HG03342 (cell line): ENCODE measurements at regions not wholly inside any gene's neighbourhood (a gene's known extent, or its start where the extent isn't known, plus 50 kb on each side); places are given as distances from the start of the nearest gene placed in this dataset.

ENCODE experiments used
- ATAC-seq: cut with Tn5 transposase; IDR thresholded peaks from one replicate; pipeline ENCODE4 v1.9.1; 2021; ENCODE audit warnings: mild to moderate bottlenecking, moderate library complexity; ENCODE audit not compliant: unreplicated experiment

- no peak for ATAC-seq
Measured at GRCh38 chr21:41689289-41689583, 77.6 kb downstream of the RIPK4 start.

DNA sequence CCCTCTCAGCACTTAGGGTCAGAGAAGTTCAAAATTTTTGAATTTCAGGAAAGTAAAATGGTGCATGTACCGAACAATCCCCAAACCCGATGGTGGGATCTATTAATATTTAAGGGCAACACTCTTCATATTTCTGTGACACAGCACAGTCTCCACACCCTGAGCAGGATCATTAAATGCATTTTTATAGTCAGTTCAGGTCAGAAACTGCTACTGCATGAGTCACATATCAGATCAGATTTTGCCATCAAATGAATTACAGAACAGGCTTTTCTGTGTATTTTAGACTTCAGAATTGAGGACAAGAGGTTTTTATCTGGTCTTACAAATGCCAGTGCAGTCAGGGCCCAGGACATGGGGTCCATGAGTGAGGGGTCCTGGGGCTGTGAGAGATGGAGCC, 79.2 kb downstream of the RIPK4 start:
- no peak for ATAC-seq

DNA sequence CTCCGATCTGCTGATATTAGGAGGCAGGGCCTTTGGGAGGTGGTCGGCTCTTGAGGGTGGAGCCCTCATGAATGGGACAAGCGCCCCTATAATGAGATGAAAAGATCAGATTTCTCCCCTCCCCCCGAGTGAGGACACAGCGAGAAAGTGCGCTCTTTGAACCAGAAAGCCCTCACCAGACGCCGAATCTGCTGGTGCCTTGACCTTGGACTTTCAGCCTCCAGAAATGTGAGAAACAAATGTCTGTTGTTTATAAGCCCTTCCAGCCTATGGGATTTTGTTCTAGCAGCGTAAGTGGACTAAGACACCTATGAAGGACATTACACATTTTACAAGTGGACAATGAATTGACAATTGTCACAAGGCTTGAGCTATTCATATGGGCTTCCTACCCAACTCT, 80.2 kb downstream of the RIPK4 start:
- no peak for ATAC-seq

- ATAC-seq, result no peak
Measured at GRCh38 chr21:41685511-41686149, 81.2 kb downstream of the RIPK4 start.

DNA sequence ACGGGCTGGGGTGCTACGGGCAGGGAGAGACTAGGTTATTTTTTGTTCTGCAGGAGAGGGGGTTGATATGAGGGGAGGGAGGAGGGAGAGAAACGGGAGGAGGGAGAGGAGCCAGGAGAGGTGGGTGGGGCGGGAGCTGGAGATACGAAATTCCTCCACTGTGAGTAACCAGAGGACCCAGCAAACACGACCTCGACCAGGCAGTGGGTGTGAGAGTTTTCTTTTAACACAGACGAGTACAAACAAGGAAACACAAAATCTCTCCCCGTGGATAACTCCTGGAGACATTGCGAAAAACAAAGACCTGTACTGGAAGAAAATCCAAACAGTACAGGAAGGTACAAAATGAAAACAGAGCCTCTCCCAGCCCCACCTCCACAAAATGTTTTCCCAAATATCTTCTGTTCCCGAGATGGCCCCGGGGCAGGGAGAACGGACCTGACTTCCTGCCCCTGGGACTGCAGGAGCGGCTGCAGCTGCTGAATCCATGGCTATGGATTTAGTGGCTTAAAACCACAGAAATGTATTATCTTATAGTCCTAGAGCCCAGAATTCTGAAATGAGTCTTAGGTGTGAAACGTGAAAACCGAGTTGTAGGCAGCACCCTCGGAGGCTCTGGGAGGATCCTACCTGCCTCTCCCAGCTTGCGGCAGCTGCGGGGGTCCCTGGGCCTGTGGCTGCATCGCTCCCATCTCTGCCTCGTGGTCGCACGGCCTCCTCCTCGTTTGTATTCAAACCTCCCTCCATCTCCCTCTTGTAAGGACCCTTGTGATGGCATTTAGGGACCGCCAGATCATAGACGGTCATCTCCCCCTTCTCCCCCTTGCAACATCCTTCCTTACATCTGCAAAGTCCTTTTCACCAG, 82.2 kb downstream of the RIPK4 start:
- ATAC-seq, result no peak

- no peak for ATAC-seq
Measured at GRCh38 chr21:41683815-41684214, 83.0 kb downstream of the RIPK4 start.

GRCh38 chr21:41682719-41683179, 84.1 kb downstream of the RIPK4 start:
- no peak for ATAC-seq

DNA sequence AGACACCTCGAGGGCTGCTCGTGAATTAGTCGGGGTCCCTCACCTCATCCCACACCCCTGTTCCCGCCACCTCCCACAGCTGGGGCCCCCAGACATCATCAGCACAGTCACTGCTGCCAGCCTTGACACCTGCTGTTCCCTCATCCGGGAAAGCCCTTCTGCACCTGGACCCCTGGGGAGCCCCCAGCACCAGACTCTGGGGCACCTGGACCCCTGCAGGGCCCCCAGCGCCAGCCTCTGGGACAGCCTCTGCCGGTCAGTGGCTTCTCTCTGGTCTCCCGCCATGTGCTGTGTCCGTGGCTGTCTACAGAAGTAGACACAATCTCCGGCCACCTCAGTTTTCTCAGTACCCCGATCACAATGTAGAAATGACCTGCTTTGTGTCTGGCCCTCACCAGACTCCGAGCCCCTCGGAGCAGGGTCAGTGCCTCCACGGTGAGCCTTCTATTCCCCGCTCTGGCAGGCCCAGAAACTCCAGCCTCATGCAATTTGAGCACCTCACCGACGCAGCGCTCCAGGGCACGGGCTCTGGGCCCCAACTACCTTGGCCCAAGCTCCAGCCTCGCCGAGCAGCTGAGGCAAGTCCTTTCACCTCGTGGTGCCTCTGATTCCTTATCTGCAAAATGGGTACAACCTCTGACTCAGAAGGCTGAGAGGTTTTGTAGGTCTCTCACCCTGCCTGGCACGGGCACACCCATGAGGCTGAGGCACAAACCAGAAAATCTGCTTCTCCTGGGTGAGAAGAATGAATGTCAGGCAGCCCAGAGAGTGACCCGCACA, 84.7 kb downstream of the RIPK4 start:
- ATAC-seq, result no peak

DNA sequence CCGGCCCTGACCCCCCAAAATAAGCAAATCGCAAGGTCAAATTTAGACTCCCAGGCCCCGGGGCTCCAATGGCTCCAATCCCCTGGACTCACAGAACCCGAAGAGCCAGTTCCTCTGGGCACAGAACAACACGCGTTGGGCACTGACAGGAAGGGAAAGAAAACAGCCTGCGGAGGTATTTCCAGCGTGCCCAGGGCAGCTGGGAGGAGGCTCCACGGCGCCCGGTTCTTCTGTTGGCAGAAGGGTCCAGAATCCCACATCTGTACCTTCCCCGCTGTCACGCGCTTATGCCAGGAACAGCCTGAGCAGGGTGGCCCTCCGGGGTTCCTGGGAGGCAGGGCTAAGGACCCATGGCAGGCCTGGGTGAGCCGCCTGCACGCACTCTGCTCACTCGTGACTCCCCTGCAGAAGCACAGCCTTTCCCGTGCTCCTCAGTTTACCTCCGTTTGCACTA, 85.5 kb downstream of the RIPK4 start:
- ATAC-seq, result no peak

GRCh38 chr21:41680444-41681347, 86.2 kb downstream of the RIPK4 start:
- no peak for ATAC-seq

GRCh38 chr21:41678924-41679318, 87.9 kb downstream of the RIPK4 start:
- ATAC-seq, result no peak

GRCh38 chr21:41678016-41678923, 88.6 kb downstream of the RIPK4 start:
- no peak for ATAC-seq

GRCh38 chr21:41677671-41678015, 89.2 kb downstream of the RIPK4 start:
- no peak for ATAC-seq

DNA sequence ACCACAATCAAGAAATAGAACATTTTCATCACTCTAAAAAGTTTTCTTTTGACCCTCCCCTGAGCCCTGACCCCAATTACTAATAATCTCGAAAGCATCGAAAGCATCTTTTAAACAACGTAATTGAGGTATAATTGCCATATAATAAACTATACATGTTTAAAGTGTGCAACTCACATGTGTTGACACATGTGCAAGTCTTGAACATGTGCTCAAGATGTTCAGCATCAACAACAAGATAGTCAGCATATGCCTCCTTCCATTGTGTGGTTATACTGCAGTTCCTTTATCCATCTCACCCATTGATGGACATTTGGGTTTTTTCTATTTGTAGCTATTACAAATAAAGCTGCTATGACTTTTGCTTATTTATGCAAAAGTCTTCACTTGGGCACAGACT, 90.7 kb downstream of the RIPK4 start:
- ATAC-seq, result no peak

DNA sequence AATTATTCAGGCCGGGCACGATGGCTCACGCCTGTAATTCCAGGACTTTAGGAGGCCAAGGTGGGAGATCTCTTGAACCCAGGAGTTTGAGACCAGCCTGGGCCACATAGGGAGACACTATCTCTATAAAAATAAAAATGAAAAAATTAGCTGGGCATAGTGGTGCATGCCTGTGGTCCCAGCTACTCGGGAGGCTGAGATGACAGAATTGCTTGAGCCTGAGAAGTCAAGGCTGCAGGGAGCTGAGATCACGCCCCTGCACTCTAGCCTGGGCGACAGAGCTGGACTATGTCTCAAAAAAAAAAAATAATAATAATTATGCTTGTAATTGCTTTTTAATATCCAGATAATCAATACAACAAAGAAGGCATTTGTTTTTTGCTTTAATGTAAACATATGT, 91.3 kb downstream of the RIPK4 start:
- no peak for ATAC-seq

- ATAC-seq, result no peak
Measured at GRCh38 chr21:41674402-41674801, 92.5 kb downstream of the RIPK4 start.

DNA sequence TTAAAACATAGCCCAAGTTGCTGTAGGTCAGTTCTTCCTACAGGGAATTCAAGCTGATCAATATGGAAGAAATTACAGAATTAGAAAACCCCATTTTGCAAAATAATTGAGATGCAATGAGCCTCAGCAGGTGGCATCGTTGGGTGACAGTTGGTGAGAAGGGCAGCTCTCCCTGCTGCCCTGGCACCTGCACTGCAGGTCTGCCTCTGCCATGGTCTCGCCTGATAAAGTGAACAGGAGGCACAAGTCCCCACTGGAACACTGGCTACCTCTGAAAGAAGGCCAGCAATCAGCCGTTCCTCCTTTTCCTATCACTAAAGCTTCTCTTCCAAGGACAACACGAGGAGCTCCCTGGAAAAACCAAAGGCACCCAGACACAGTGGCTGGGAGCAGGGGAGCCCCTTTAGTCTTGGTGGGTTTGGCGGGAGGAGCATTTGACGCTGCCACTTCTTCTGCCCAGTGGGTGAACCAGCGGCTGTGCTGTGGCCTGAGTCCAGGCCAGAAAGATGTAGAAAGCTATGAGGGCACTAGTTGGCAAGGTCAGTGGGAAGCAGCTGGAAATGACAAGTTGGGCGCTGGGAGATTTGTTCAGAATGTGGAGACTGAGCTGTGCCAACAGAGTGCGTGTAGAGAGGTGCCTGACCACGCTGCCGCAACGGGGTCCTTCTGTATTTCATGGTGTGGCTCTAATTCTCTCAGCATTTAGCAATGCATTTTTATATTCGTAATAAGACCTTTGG, 93.1 kb downstream of the RIPK4 start:
- ATAC-seq, result no peak

GRCh38 chr21:41673071-41673470, 93.8 kb downstream of the RIPK4 start:
- no peak for ATAC-seq

DNA sequence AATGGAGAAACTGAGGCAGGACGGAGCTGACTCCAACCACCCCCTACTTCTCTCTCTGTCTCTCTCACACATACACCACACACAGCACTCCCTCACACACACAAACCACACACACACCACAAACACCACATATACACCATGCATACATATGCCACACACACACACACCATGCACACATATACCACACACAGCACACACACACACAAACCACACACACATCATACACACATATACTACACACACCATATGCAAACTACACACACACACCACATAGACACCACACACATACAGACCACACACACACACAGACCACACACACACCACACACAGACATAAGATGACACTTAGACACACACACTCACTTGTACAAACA, 94.3 kb downstream of the RIPK4 start:
- no peak for ATAC-seq
